SJSA1 (cell line): ENCODE measurements at regions not wholly inside any gene's neighbourhood (a gene's known extent, or its start where the extent isn't known, plus 50 kb on each side); places are given as distances from the start of the nearest gene placed in this dataset.

ENCODE experiments used
- DNase-seq, 2 experiments: peaks; one replicate each; pipeline ENCODE4 v3.0.0-alpha.2; 2015 to 2020; ENCODE audit warnings: low spot score in 2 of 2, low read depth in 1 of 2
- H3K27ac ChIP-seq: fragments of 250-450 bp; sonication (Bioruptor Pico); 2 replicates; pipeline ENCODE4 v1.5.1; 2020; ENCODE audit warnings: mild to moderate bottlenecking, moderate library complexity
- H3K27me3 ChIP-seq: fragments of 250-450 bp; sonication (Bioruptor Pico); replicated peaks from 2 replicates; pipeline ENCODE4 v1.5.1; 2020; ENCODE audit warnings: mild to moderate bottlenecking, moderate library complexity
- H3K36me3 ChIP-seq: fragments of 250-450 bp; sonication (Bioruptor Pico); 2 replicates; pipeline ENCODE4 v1.5.1; 2020; ENCODE audit warnings: mild to moderate bottlenecking
- H3K4me1 ChIP-seq: fragments of 250-450 bp; sonication (Bioruptor Pico); replicated peaks from 2 replicates; pipeline ENCODE4 v1.6.1; 2021; ENCODE audit warnings: mild to moderate bottlenecking
- H3K4me3 ChIP-seq: fragments of 250-450 bp; sonication (Bioruptor Pico); 2 replicates; pipeline ENCODE4 v1.5.1; 2020; ENCODE audit warnings: mild to moderate bottlenecking
- H3K9me3 ChIP-seq: fragments of 250-450 bp; sonication (Bioruptor Pico); replicated peaks from 2 replicates; pipeline ENCODE4 v1.5.1; 2020; ENCODE audit warnings: mild to moderate bottlenecking

DNA sequence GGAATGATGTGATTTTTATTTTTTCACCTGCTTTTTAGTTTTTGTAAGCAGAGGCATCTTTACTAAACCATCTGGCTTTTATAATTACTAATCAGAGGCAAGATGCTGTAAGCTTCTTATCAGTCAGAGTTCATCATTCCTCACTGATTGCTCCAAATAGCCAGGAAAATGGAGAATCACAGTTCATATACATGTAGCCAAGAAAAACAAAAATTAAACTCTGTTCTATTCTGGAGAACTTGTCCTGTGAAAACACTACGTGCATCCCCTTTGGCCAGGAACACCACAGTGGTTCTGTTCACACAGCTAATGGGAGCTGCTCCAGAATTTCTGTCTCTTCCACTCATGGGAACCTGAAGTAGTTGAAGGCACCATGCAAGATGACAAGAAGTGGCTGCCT, 725.5 kb upstream of the CHRM3 start:
- Histone ChIP-seq H3K9me3 (peaks cover 5% of the 10 kb centered on the region; the same call in 1 of the 2 replicates), H3K36me3 (no peaks in the 10 kb centered on the region), H3K27me3 (no peaks in the 10 kb centered on the region), H3K4me1 (peaks cover 8% of the 10 kb centered on the region), H3K4me3 (no peak overlapping the region), H3K27ac (no peak overlapping the region)
- DNase-seq: no peak

DNA sequence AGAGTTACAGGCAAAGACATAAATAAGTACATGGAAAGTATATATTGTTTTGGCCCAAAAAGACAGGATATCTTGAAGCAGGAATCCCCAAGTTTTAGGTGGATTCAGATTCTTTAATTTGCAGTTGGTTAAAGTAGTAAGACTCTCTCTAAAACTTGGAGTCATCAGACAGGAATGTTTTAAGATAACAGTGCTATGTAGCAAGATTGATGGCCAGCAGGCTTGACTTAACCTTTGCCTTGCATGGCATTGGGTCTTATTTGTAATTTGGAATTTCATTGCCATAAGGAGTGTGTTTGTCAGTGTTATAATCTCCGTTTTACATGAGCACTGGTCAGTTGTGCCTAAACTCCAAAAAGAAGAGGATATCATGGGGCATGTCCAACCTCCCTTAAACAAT, 727.6 kb upstream of the CHRM3 start:
- no peaks in the 10 kb centered on the region for H3K36me3 ChIP-seq
- DNase-seq: no peak
- peaks cover 5% of the 10 kb centered on the region; the same call in 1 of the 2 replicates for H3K9me3 ChIP-seq
- no peak overlapping the region for H3K4me3 ChIP-seq
- 0 out of 2 replicates have a peak overlapping the region, but pooled peaks have one; percentile 5 for H3K27ac ChIP-seq
- no peaks in the 10 kb centered on the region for H3K27me3 ChIP-seq
- peaks cover 15% of the 10 kb centered on the region for H3K4me1 ChIP-seq

DNA sequence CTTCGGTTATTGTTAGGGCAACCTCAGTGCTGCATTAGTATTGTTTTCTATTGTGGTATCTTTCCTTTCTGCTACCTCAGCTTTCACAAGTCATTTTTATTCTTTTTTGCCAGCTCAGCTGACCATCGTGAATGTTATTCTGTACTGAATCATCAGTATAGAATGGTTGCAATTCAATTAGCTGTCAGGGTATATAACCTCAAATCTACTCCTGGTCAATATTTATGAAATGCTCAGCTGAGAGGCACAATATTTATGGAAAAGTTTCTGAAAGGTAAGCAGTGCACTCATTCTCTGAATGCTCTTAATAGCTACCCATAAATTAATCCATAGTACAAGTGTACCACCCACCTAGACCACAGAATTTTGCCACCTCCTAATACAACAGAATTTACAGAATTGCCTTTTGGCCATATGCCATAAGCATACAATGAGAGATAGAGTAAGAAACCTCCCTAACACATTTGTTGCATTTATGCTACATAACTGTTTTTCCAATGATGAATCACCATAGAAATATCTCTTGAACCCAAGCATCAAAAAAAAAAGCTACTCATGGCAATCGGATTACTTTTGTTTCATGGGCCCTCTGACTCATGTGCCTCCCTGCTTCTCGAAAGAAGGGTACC, 732.6 kb upstream of the CHRM3 start:
- H3K9me3 ChIP-seq: peaks cover under 1% of the 10 kb centered on the region; the same call in 1 of the 2 replicates
- no peak overlapping the region for H3K4me3 ChIP-seq

DNA sequence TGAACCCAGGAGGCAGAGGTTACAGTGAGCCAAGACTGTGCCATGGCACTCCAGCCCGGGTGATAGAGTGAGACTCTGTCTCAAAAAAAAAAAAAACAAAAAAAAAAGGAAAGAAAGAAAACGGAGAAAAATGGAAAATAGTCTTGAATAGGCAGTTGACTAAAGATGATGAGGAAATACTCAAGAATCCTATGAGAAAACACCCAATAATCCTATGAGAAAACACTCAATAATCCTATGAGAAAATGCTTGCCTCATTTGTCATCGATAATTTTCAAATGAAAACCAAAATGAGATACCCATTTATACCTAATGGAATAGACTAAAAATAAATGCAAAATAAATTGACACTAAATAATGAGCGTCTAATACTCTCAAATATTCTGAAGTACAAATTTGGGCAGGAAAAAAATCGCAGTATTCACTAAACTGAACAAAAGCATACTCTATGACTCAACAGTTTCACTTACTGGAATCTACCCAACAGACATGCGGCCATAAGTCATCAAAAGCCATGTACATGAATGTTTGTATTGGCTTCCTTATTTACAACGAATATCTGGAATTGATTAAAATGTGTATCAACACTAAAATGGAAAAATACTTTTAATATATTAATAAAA, 733.9 kb upstream of the CHRM3 start:
- H3K27ac ChIP-seq: peak overlapping the region; percentile 31
- no peak for DNase-seq
- peaks cover 30% of the 10 kb centered on the region for H3K4me1 ChIP-seq
- no peaks in the 10 kb centered on the region for H3K36me3 ChIP-seq
- no peaks in the 10 kb centered on the region for H3K9me3 ChIP-seq
- no peaks in the 10 kb centered on the region for H3K27me3 ChIP-seq
- H3K4me3 ChIP-seq: no peak overlapping the region

More for the DNA sequence above, 732.6 kb upstream of the CHRM3 start:
- Histone ChIP-seq H3K27me3 (no peaks in the 10 kb centered on the region), H3K36me3 (no peaks in the 10 kb centered on the region), H3K27ac (peak overlapping the region; percentile 30; the same call in 1 of the 2 replicates), H3K4me1 (peaks cover 23% of the 10 kb centered on the region)
- DNase-seq: peak in 1 of 2 experiments; percentile 68

DNA sequence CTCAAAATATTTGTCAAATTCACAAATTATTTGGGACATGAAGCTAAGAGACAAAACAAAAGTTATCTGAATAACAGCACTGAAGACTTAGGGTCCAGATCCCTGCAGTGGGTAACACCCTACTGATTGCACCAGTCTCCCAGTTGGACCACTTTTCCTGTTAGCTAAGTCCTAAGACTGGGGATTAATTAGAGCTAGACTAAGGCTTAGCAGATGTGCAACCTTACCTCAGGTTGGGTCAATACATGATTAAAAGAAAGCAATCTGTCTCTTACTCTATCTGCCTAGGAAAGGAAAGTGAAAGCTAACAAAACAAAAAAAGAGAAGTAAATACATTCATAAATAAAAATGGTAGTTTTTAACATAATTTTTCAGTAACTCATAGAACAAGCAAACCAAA, 737.2 kb upstream of the CHRM3 start:
- DNase-seq: no peak
- Histone ChIP-seq H3K27me3 (no peaks in the 10 kb centered on the region), H3K36me3 (no peaks in the 10 kb centered on the region), H3K9me3 (no peaks in the 10 kb centered on the region), H3K4me1 (peaks cover 34% of the 10 kb centered on the region), H3K4me3 (no peak overlapping the region), H3K27ac (peak overlapping the region; percentile 77)

DNA sequence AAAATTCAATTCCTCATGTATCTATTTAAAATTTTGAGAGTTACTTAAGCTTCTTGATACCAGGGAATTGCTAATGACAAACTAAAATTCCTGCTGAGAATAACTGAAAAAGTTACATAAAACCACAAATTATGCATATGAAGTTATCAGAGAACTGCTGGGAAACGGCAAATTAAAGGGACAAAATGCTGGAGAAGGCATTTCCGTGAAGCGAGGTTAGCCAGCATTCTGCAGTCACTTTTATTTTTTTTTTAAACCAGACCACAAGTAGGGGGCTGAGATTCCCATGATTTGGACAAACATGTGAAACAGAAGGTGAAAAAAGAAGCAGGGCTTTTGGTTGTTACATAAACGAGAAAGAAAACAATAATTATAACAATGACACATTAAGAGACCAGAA, 737.6 kb upstream of the CHRM3 start:
- Histone ChIP-seq H3K36me3 (no peaks in the 10 kb centered on the region), H3K4me1 (peaks cover 29% of the 10 kb centered on the region), H3K27ac (peak overlapping the region; percentile 77), H3K9me3 (no peaks in the 10 kb centered on the region), H3K4me3 (no peak overlapping the region), H3K27me3 (no peaks in the 10 kb centered on the region)
- no peak for DNase-seq

DNA sequence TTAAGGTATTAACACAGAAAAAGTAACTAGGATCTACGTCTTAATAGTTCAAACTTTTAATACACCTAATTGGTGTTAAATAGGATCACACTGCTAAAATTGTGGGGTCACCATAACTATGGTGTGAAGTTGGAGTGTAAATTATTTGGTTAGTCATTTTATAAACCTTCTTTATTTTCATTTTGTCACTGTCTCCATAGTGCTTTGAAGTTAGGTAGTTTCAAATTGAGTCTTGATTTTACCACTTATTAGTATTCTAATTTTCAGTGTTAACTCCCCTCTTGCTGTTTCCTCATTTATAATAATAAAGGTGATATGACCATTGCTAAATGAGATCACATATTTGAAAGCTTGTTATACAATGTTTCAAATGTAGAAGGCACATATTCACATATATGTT, 738.1 kb upstream of the CHRM3 start:
- Histone ChIP-seq H3K9me3 (no peaks in the 10 kb centered on the region), H3K4me3 (no peak overlapping the region), H3K36me3 (no peaks in the 10 kb centered on the region), H3K27ac (peak overlapping the region; percentile 77), H3K4me1 (peaks cover 26% of the 10 kb centered on the region), H3K27me3 (no peaks in the 10 kb centered on the region)
- DNase-seq: no peak

DNA sequence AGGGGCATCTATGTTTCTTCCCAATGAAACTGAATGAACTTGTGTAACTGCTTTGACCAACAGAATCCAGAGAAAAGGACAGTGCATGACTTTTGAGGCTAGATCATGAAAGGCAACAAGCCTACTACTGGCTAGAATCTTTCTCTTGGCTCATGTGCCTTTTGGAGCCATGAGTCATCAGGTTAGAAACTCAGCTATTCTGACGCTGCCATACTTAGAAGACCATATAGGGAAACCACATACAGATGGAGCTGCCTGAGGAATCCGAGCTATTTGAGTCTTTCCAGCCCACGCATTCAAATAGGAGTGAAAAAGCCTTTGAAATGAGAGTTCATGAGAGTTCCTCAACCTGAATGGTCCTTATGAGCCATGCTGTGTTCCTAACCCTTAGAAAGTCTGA, 738.5 kb upstream of the CHRM3 start:
- H3K36me3 ChIP-seq: no peaks in the 10 kb centered on the region
- peak overlapping the region; percentile 77 for H3K27ac ChIP-seq
- peaks cover 24% of the 10 kb centered on the region for H3K4me1 ChIP-seq
- peak; percentile 66 to 69 for DNase-seq
- H3K4me3 ChIP-seq: no peak overlapping the region
- no peaks in the 10 kb centered on the region for H3K27me3 ChIP-seq
- H3K9me3 ChIP-seq: no peaks in the 10 kb centered on the region

DNA sequence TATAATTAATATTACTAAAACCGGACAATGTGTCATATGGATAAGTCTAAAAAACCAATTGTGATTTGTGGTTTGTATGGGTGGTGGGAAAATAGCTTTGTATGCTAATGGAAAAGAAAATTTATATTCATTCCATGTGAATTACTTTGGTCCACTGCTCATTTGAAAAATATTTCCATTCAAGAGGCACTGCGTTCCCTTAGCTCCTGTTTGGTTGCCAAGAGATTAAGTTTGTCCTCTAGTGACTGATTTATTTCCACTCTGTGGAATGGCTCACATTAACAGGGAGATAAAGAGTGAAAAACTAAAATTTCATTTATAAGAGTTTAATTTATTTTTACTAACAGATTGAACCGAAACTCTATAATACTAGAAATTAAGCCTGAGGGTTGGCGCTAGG, 744.1 kb upstream of the CHRM3 start:
- Histone ChIP-seq H3K9me3 (no peaks in the 10 kb centered on the region), H3K4me1 (peaks cover 5% of the 10 kb centered on the region), H3K4me3 (no peak overlapping the region), H3K27ac (no peak overlapping the region), H3K36me3 (no peaks in the 10 kb centered on the region), H3K27me3 (no peaks in the 10 kb centered on the region)
- no peak for DNase-seq

DNA sequence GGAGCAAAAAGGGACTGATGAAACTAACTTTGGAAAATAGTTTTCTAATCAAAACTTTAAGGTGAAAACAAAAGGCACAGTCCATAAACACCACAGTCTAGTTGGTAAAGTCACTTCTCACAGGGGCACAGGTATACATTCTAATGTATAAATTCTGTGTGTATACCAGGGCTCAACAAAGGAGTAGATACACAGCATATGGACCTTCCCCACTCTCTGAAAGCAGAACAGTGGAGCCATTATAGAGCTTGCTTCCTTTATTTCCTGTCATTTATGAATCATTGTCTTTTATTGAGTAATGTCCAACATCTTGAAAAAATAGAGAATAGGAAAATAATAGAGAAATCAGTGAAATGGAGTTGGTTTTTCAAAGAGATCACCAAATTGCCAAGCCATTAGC, 746.5 kb upstream of the CHRM3 start:
- H3K27me3 ChIP-seq: no peaks in the 10 kb centered on the region
- no peak overlapping the region for H3K27ac ChIP-seq
- no peaks in the 10 kb centered on the region for H3K4me1 ChIP-seq
- no peaks in the 10 kb centered on the region for H3K36me3 ChIP-seq
- no peak overlapping the region for H3K4me3 ChIP-seq
- no peak for DNase-seq
- H3K9me3 ChIP-seq: no peaks in the 10 kb centered on the region

DNA sequence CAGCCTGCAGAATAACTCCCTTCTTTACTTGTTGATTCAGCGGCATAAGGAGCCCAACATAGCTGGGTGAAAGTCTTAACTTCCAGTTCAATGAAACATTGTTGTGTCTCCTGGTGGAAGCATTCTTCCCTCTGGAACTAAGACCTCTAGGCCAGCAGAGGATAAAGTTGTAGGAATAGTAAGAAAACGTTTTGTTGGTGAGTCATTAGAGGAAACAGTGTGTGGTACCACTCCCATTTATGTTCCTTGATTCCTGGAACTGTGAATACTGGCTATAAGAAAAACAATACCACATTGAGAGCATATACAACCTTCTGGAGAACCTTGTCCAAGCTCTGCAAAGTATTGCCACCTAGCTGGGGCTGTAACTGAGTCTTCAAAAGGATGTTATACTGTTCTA, 737.4 kb upstream of the ZP4 start:
- Histone ChIP-seq H3K27me3 (no peaks in the 10 kb centered on the region), H3K4me1 (no peaks in the 10 kb centered on the region; the same call in 1 of the 2 replicates), H3K27ac (no peak overlapping the region), H3K9me3 (peaks cover 6% of the 10 kb centered on the region; the same call in 1 of the 2 replicates), H3K36me3 (no peaks in the 10 kb centered on the region), H3K4me3 (no peak overlapping the region)
- no peak for DNase-seq

DNA sequence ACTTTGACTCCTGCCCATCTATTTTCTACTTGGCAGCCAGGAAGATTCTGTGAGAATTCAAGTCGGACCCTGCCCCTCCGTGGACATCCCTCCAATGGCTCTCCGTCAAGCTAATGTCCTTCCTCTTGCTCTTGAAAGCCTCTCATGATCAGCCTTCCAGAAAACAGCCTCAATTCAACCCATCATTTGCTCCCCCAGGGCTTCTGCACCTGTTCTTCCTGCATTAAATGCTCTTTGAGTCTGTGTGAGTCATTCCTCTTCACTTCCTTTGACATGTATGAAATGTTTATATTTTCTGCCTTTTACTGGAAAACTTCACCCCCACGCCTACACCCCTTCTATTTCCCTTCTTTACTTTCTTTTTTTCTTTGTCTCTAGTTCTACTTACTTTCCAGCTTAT, 734.1 kb upstream of the ZP4 start:
- Histone ChIP-seq H3K27ac (no peak overlapping the region), H3K4me1 (no peaks in the 10 kb centered on the region; the same call in 1 of the 2 replicates), H3K9me3 (peaks cover 6% of the 10 kb centered on the region; the same call in 1 of the 2 replicates)

DNA sequence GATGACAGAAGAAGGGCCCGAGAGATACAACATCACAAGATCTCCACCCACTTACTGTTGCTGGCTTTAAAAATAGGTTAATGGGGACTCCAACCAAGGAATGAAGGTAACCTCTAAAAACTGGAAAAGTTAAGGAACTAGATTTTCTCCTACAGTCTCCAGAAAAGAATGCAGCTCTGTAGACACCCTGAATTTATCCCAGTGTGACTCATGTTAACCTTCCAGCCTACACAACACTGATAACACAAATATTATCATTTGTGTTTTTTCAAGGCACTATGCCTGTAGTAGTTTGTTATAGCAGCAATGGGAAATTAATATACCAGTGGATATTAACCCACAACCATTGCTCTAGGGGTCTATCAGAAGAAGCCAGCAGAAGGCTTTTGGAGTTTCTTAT, 730.7 kb upstream of the ZP4 start:
- Histone ChIP-seq H3K36me3 (no peaks in the 10 kb centered on the region), H3K4me1 (no peaks in the 10 kb centered on the region), H3K27ac (no peak overlapping the region), H3K27me3 (no peaks in the 10 kb centered on the region), H3K9me3 (no peaks in the 10 kb centered on the region), H3K4me3 (no peak overlapping the region)
- no peak for DNase-seq

More for the DNA sequence above, 734.1 kb upstream of the ZP4 start:
- no peak for DNase-seq
- H3K36me3 ChIP-seq: no peaks in the 10 kb centered on the region
- no peaks in the 10 kb centered on the region for H3K27me3 ChIP-seq
- H3K4me3 ChIP-seq: no peak overlapping the region

DNA sequence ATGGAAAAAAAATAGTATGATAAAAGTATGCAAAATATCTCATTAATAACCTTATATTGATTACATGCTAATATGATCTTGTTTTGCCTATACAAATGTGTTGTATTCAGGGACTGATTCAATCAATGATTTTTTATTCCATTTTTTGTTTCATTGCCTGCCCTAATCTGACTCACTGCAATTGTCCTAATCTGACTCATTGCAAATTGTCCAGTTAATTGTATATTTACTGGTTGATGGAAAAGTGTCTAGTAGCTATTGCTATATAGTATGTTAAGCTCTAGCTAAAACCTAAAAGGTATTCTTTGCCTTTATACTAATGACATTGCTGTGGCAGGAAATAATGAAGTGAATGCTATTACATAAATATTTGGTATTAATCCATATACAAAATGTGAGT, 728.9 kb upstream of the ZP4 start:
- DNase-seq: no peak
- Histone ChIP-seq H3K27me3 (no peaks in the 10 kb centered on the region), H3K4me1 (no peaks in the 10 kb centered on the region)

More for the DNA sequence above, 728.9 kb upstream of the ZP4 start:
- Histone ChIP-seq H3K4me3 (no peak overlapping the region), H3K36me3 (no peaks in the 10 kb centered on the region), H3K9me3 (no peaks in the 10 kb centered on the region), H3K27ac (no peak overlapping the region)
